ENCODE measurements at regions not wholly inside any gene's neighbourhood (a gene's known extent, or its start where the extent isn't known, plus 50 kb on each side); places are given as distances from the start of the nearest gene placed in this dataset.

- POLR2A ChIA-PET = no interaction called here
Observed at GRCh38 chr2:54047091-54047490, 68.3 kb upstream of the ACYP2 start.

GRCh38 chr2:54042897-54043620 lies 72.3 kb upstream of the PSME4 start:
- in situ Hi-C loops (cut with MboI) (no loop called here), intact Hi-C loops (cut with micrococcal nuclease; ENCODE audit: unreplicated experiment) (no loop called here)
- no peaks in the 10 kb centered on the region for H4K20me1 ChIP-seq (ENCODE audit: control insufficient read depth, insufficient read depth)
- no peaks in the 10 kb centered on the region for H3K36me3 ChIP-seq (ENCODE audit: control insufficient read depth in 2 of 2, insufficient read depth in 2 of 2, low read length in 1 of 2)
- no peaks in the 10 kb centered on the region for H3K27me3 ChIP-seq (replicated peaks in 1 of 2; ENCODE audit: control insufficient read depth in 2 of 2, insufficient read depth in 2 of 2, low read length in 1 of 2)
- no peaks in the 10 kb centered on the region for H3K79me2 ChIP-seq (ENCODE audit: control insufficient read depth, insufficient read depth, low read length)
- SMC1A ChIA-PET (ENCODE audit: uncharacterized antibody, unreplicated experiment) = interaction anchor here (1.5 kb wide), 1 partner anchor 10 kb away, joined by 7 read pairs; no protein-coding TSS in a partner anchor
- ATAC-seq (no peak), DNase-seq (ENCODE audit: low read depth, low spot score) (no peak), FAIRE-seq (no peak)
- no peak overlapping the region for H3K4me3 ChIP-seq
- H3K27ac ChIP-seq (ENCODE audit: control insufficient read depth, insufficient read depth) = no peak overlapping the region
- CTCF ChIA-PET = interaction anchor here (0.7 kb wide), 1 partner anchor 11 kb away, joined by 3 read pairs; no protein-coding TSS in a partner anchor
- no peak overlapping the region for H3K9ac ChIP-seq (ENCODE audit: control insufficient read depth, insufficient read depth, low read length)
- no peaks in the 10 kb centered on the region for H3K4me1 ChIP-seq (ENCODE audit: control insufficient read depth, insufficient read depth, low read length)
- RAD21 ChIA-PET (ENCODE audit: unreplicated experiment) = no interaction called here
- 100% methylated on average over 2 of the region's 2 CpGs for WGBS (ENCODE audit: insufficient coverage, insufficient replicate concordance, low lambda C conversion rate, missing lambda C conversion rate)
- BruUV-seq (replicated peaks) = no TSS peak
- POLR2A ChIA-PET = no interaction called here
- TF ChIP-seq RCOR1 (conservative IDR thresholded peaks at IDR 0.05; ENCODE audit: low read depth, low read length) (no peak), SMARCA5 (IDR thresholded peaks at IDR 0.05) (no peak), SMAD1 (IDR thresholded peaks at IDR 0.05; ENCODE audit: low read depth, partially characterized antibody) (no peak), MEF2B (IDR thresholded peaks at IDR 0.05; ENCODE audit: partially characterized antibody, poor library complexity, severe bottlenecking) (no peak), CEBPZ (IDR thresholded peaks at IDR 0.05; ENCODE audit: low read depth, low read length) (no peak)
- H3K9me3 ChIP-seq (replicated peaks; ENCODE audit: control insufficient read depth, insufficient read depth, low read length) = peaks cover 1% of the 10 kb centered on the region; the same call in 2 of the 3 replicates
- H2AFZ ChIP-seq (ENCODE audit: control insufficient read depth, low read depth, low read length) = no peak overlapping the region
- H3K4me2 ChIP-seq (ENCODE audit: control insufficient read depth, insufficient read depth) = no peak overlapping the region

More at GRCh38 chr2:54047091-54047490, 68.3 kb upstream of the ACYP2 start:
- Histone ChIP-seq H3K36me3 (ENCODE audit: control insufficient read depth in 2 of 2, insufficient read depth in 2 of 2, low read length in 1 of 2) (no peaks in the 10 kb centered on the region), H3K27me3 (replicated peaks in 1 of 2; ENCODE audit: control insufficient read depth in 2 of 2, insufficient read depth in 2 of 2, low read length in 1 of 2) (no peaks in the 10 kb centered on the region), H3K9me3 (replicated peaks; ENCODE audit: control insufficient read depth, insufficient read depth, low read length) (peaks cover 1% of the 10 kb centered on the region; the same call in 2 of the 3 replicates), H3K9ac (ENCODE audit: control insufficient read depth, insufficient read depth, low read length) (no peak overlapping the region), H3K4me1 (ENCODE audit: control insufficient read depth, insufficient read depth, low read length) (no peaks in the 10 kb centered on the region), H2AFZ (ENCODE audit: control insufficient read depth, low read depth, low read length) (no peak overlapping the region), H3K79me2 (ENCODE audit: control insufficient read depth, insufficient read depth, low read length) (no peaks in the 10 kb centered on the region), H3K4me2 (ENCODE audit: control insufficient read depth, insufficient read depth) (no peak overlapping the region), H4K20me1 (ENCODE audit: control insufficient read depth, insufficient read depth) (no peaks in the 10 kb centered on the region), H3K4me3 (no peak overlapping the region), H3K27ac (ENCODE audit: control insufficient read depth, insufficient read depth) (no peak overlapping the region)
- TF ChIP-seq SREBF2 (IDR thresholded peaks at IDR 0.05; ENCODE audit: low read length) = no peak
- no peak for TF ChIP-seq RELA (IDR thresholded peaks at IDR 0.05; ENCODE audit: borderline replicate concordance, partially characterized antibody)
- ATAC-seq = no peak
- ChIA-PET CTCF (no interaction called here), RAD21 (ENCODE audit: unreplicated experiment) (no interaction called here), SMC1A (ENCODE audit: uncharacterized antibody, unreplicated experiment) (no interaction called here)
- in situ Hi-C loops (cut with MboI) (no loop called here), intact Hi-C loops (cut with micrococcal nuclease; ENCODE audit: unreplicated experiment) (no loop called here)
- 54% methylated on average over 4 of the region's 4 CpGs for WGBS (ENCODE audit: insufficient coverage, insufficient replicate concordance, low lambda C conversion rate, missing lambda C conversion rate)
- FAIRE-seq = no peak
- no peak for DNase-seq (ENCODE audit: low read depth, low spot score)
- no TSS peak for BruUV-seq (replicated peaks)
